Kidney (tissue), 13 donors: ENCODE measurements at regions not wholly inside any gene's neighbourhood (a gene's known extent, or its start where the extent isn't known, plus 50 kb on each side); places are given as distances from the start of the nearest gene placed in this dataset.

Experiments used
- DNase-seq, 5 donors: peaks; one replicate each; pipeline ENCODE4 v3.0.0-alpha.2; 2013 to 2020
- FAIRE-seq: peaks from 2 replicates; lab custom pipeline; 2012; peaks lifted over from hg19 to GRCh38; lab: Jason Lieb, UNC
- H3K27ac ChIP-seq, 2 donors: one replicate each; pipeline ENCODE4 v1.7.0; 2013; ENCODE audit warnings: low read depth in 2 of 2, low read length in 2 of 2, inconsistent platforms in 1 of 2
- H3K27me3 ChIP-seq: one replicate; pipeline ENCODE4 v1.7.1; 2013; ENCODE audit warnings: low read length, inconsistent platforms; ENCODE audit not compliant: control insufficient read depth, insufficient read depth
- H3K36me3 ChIP-seq, 3 donors: one replicate each; pipeline versions ENCODE4 v1.7.0 to v1.7.1; 2013; ENCODE audit warnings: low read length in 3 of 3, control low read depth in 1 of 3, inconsistent platforms in 1 of 3; ENCODE audit not compliant: insufficient read depth in 3 of 3, control insufficient read depth in 2 of 3
- H3K4me1 ChIP-seq, 3 donors: one replicate each; pipeline versions ENCODE4 v1.7.0 to v1.7.1; 2013; ENCODE audit warnings: low read length in 3 of 3, inconsistent platforms in 1 of 3, low read depth in 1 of 3; ENCODE audit not compliant: control insufficient read depth in 2 of 3, insufficient read depth in 2 of 3
- H3K4me3 ChIP-seq, 3 donors: one replicate each; pipeline versions ENCODE4 v1.7.0 to v1.8.1; 2013; ENCODE audit warnings: low read length in 3 of 3, control low read depth in 1 of 3, inconsistent platforms in 1 of 3
- H3K9ac ChIP-seq, 3 donors: one replicate each; pipeline versions ENCODE4 v1.7.0 to v1.7.1; 2013; ENCODE audit warnings: low read length in 3 of 3, control low read depth in 1 of 3, inconsistent platforms in 1 of 3
- H3K9me3 ChIP-seq, 3 donors: one replicate each; pipeline versions ENCODE4 v1.7.0 to v1.7.1; 2013; ENCODE audit warnings: low read length in 3 of 3, control low read depth in 1 of 3, inconsistent platforms in 1 of 3; ENCODE audit not compliant: control insufficient read depth in 2 of 3, insufficient read depth in 1 of 3
- intact Hi-C: fragments of 100-400 bp; cut with DNase I; formaldehyde crosslinking; loops from one replicate; pipeline ENCODE4 v1.11.1; 2022
- TF ChIP-seq, protein P1 (sequence below): IDR thresholded peaks from 3 replicates; pipeline ENCODE4 v1.5.1; 2012; ENCODE audit warnings: mild to moderate bottlenecking, moderate library complexity, borderline replicate concordance; ENCODE audit not compliant: insufficient read depth; ENCODE audit errors: extremely low read depth
- donor health status: control.
- donor health status: control.
- donor health status: control.
- donor health status: control.
- donor health status: control.
- donor health status: DM: yes; HTN: yes; CAD: no.
- donor health status: Normal renal cell carcinoma (clear cell type).

DNA sequence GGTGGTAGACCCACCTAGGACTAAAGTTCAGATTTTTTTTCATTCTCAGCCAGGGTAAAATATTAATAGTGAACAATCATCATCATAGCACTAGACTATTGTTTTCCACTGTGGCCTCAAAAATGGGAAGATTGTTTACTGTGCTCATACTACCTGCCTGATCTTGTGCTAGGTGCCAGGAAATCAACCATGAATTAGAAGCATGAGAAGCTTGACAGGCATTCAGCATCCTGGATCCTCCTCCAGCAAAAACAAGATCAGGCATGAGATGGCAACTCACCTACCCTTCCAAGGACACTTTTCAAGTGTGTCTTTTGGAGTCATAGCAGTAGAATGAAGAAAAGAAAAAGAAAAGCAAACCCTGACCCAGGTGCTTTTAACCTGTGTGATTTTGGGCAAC lies 174.2 kb downstream of the CYLD start:
- no peaks in the 10 kb centered on the region for H3K27me3 ChIP-seq
- H3K27ac ChIP-seq, result no peak overlapping the region
- intact Hi-C loops, result no loop called here
- H3K9ac ChIP-seq, result no peak overlapping the region
- FAIRE-seq (no peak), DNase-seq (no peak)
- no peaks in the 10 kb centered on the region for H3K4me1 ChIP-seq
- H3K9me3 ChIP-seq, result no peaks in the 10 kb centered on the region
- TF ChIP-seq, protein P1, sequence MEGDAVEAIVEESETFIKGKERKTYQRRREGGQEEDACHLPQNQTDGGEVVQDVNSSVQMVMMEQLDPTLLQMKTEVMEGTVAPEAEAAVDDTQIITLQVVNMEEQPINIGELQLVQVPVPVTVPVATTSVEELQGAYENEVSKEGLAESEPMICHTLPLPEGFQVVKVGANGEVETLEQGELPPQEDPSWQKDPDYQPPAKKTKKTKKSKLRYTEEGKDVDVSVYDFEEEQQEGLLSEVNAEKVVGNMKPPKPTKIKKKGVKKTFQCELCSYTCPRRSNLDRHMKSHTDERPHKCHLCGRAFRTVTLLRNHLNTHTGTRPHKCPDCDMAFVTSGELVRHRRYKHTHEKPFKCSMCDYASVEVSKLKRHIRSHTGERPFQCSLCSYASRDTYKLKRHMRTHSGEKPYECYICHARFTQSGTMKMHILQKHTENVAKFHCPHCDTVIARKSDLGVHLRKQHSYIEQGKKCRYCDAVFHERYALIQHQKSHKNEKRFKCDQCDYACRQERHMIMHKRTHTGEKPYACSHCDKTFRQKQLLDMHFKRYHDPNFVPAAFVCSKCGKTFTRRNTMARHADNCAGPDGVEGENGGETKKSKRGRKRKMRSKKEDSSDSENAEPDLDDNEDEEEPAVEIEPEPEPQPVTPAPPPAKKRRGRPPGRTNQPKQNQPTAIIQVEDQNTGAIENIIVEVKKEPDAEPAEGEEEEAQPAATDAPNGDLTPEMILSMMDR, result no peak
- no peaks in the 10 kb centered on the region for H3K36me3 ChIP-seq
- H3K4me3 ChIP-seq, result no peak overlapping the region

DNA sequence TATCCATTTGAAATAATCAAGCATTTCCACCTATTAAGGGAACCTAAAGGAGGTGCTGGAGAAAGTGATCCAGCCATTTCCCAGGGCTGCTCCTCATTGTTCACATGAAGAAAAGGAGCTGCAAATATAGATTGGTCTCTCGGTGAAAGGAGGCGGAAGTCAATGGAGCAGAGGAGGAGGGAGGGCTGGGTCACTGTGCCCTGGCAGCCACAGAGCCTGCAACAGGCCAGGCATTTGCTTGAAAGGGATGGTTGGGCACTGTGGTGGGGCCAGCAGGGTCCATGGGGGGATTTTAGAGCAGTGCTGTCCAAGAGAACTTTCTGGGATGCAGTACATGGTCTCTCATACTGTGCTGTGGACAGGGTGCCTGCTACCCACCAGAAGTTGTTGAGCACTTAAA lies 173.2 kb downstream of the CYLD start:
- Histone ChIP-seq H3K36me3 (no peaks in the 10 kb centered on the region), H3K4me3 (no peak overlapping the region), H3K27me3 (no peaks in the 10 kb centered on the region), H3K9me3 (no peaks in the 10 kb centered on the region), H3K9ac (no peak overlapping the region), H3K27ac (no peak overlapping the region), H3K4me1 (no peaks in the 10 kb centered on the region)
- intact Hi-C loops, result no loop called here
- FAIRE-seq, result no peak
- TF ChIP-seq, protein P1, result no peak
- DNase-seq, result no peak

DNA sequence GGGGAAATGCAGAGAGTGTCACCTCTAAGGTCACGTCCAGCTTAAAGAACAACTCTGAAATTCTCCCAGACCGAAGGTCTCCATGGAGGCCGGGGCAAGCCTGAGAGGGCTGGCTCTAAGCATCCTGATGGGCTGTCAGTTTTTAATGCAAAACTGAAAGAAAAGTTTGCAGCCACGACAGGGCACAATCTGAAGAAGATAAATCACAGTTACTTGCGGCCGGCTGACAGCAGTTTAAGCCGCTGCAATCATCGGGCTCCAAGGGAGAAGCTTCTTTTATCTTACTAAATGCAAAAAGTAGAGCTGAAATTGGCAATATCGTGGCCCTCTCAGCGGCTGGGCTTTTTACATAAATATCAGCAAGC lies 168.8 kb downstream of the CYLD start:
- H3K9ac ChIP-seq, result no peak overlapping the region
- no peaks in the 10 kb centered on the region for H3K4me1 ChIP-seq
- no peak overlapping the region for H3K4me3 ChIP-seq
- FAIRE-seq, result no peak
- DNase-seq, result peak in 1 of 5 donors; percentile 26
- no peaks in the 10 kb centered on the region for H3K9me3 ChIP-seq
- intact Hi-C loops, result no loop called here
- H3K36me3 ChIP-seq, result no peaks in the 10 kb centered on the region
- no peak overlapping the region for H3K27ac ChIP-seq
- H3K27me3 ChIP-seq, result no peaks in the 10 kb centered on the region
- TF ChIP-seq, protein P1, result no peak
